Natural killer cell treated with Interleukin-12 subunit alpha and Interleukin-12 subunit beta and Interleukin-15 and Interleukin-18, amount 100 ng/mL, for 72 hours (primary cell): ENCODE measurements at regions not wholly inside any gene's neighbourhood (a gene's known extent, or its start where the extent isn't known, plus 50 kb on each side); places are given as distances from the start of the nearest gene placed in this dataset.
"Not testable (repeated sequence)": the region's sequence is repeated elsewhere in the genome, so short reads cannot be mapped to it uniquely, and the experiment has no call there.

Experiments
- ATAC-seq, 2 donors: fragments of 150-1000 bp; cut with Tn5 transposase in 1 of 2; sonication (Bioruptor Pico), chemical (Tn5 transposase) in 1 of 2; 2 replicates each; pipeline ENCODE4 v1.10.0; 2021
- DNase-seq: peaks from one replicate; pipeline ENCODE4 v3.0.0; 2022; ENCODE audit warnings: low spot score
- H3K27ac Mint-ChIP-seq, 2 donors: 1 replicate in 1 of 2; 2 replicates in 1 of 2; pipeline ENCODE4 v1.8.0; 2022; ENCODE audit warnings: mixed read lengths in 2 of 2, mild to moderate bottlenecking in 1 of 2, moderate library complexity in 1 of 2
- H3K27me3 Mint-ChIP-seq, 2 donors: 1 replicate in 1 of 2; 2 replicates in 1 of 2; pipeline ENCODE4 v1.8.0; 2022; ENCODE audit warnings: mixed read lengths in 2 of 2
- H3K36me3 Mint-ChIP-seq: one replicate; pipeline ENCODE4 v1.8.0; 2022; ENCODE audit warnings: mixed read lengths
- H3K4me1 Mint-ChIP-seq, 2 donors: 1 replicate in 1 of 2; 2 replicates in 1 of 2; pipeline ENCODE4 v1.8.0; 2022; ENCODE audit warnings: low read depth in 2 of 2, mixed read lengths in 2 of 2, mild to moderate bottlenecking in 1 of 2
- H3K4me3 Mint-ChIP-seq: one replicate; pipeline ENCODE4 v1.8.0; 2022; ENCODE audit warnings: mixed read lengths
- H3K9me3 Mint-ChIP-seq: 2 replicates; pipeline ENCODE4 v1.8.0; 2022; ENCODE audit warnings: mixed read lengths

GRCh38 chr4:27928761-27929540 lies 1068.3 kb downstream of the STIM2 start:
- Mint-ChIP-seq H3K9me3 (peaks cover 12% of the 10 kb centered on the region), H3K36me3 (peaks cover 4% of the 10 kb centered on the region), H3K27me3 (no peaks in the 10 kb centered on the region), H3K27ac (no peak overlapping the region), H3K4me1 (no peaks in the 10 kb centered on the region), H3K4me3 (no peak overlapping the region)
- ATAC-seq (no peak), DNase-seq (no peak)

- Mint-ChIP-seq H3K27me3 (no peaks in the 10 kb centered on the region), H3K27ac (no peak overlapping the region), H3K9me3 (peaks cover 12% of the 10 kb centered on the region), H3K4me1 (no peaks in the 10 kb centered on the region), H3K36me3 (peaks cover 4% of the 10 kb centered on the region), H3K4me3 (no peak overlapping the region)
- DNase-seq (no peak), ATAC-seq (no peak)
Measured at GRCh38 chr4:27930291-27930690, 1069.7 kb downstream of the STIM2 start.

- H3K9me3 Mint-ChIP-seq: peaks cover 12% of the 10 kb centered on the region
- no peak for ATAC-seq
- no peaks in the 10 kb centered on the region for H3K27me3 Mint-ChIP-seq
- H3K4me3 Mint-ChIP-seq: no peak overlapping the region
- H3K36me3 Mint-ChIP-seq: peaks cover 4% of the 10 kb centered on the region
- no peak for DNase-seq
- H3K27ac Mint-ChIP-seq: no peak overlapping the region
- H3K4me1 Mint-ChIP-seq: no peaks in the 10 kb centered on the region
Measured at GRCh38 chr4:27930976-27931375, 1070.3 kb downstream of the STIM2 start.

- DNase-seq: no peak
- ATAC-seq: no peak
- Mint-ChIP-seq H3K27ac (no peak overlapping the region), H3K27me3 (no peaks in the 10 kb centered on the region), H3K9me3 (peaks cover 12% of the 10 kb centered on the region), H3K36me3 (peaks cover 4% of the 10 kb centered on the region), H3K4me3 (no peak overlapping the region), H3K4me1 (no peaks in the 10 kb centered on the region)
Measured at GRCh38 chr4:27931584-27931983, 1070.9 kb downstream of the STIM2 start.

- Mint-ChIP-seq H3K4me3 (no peak overlapping the region), H3K36me3 (peaks cover 2% of the 10 kb centered on the region)
Measured at GRCh38 chr4:27934871-27935270, 1074.2 kb downstream of the STIM2 start.

GRCh38 chr4:27946799-27947198 lies 1086.2 kb downstream of the STIM2 start:
- Mint-ChIP-seq H3K36me3 (no peaks in the 10 kb centered on the region), H3K4me3 (no peak overlapping the region), H3K9me3 (peaks cover 16% of the 10 kb centered on the region), H3K27me3 (no peaks in the 10 kb centered on the region), H3K4me1 (no peaks in the 10 kb centered on the region), H3K27ac (no peak overlapping the region)
- DNase-seq (no peak), ATAC-seq (no peak)

More at GRCh38 chr4:27934871-27935270, 1074.2 kb downstream of the STIM2 start:
- H3K9me3 Mint-ChIP-seq: peaks cover 9% of the 10 kb centered on the region
- ATAC-seq: no peak
- no peaks in the 10 kb centered on the region for H3K4me1 Mint-ChIP-seq
- no peaks in the 10 kb centered on the region for H3K27me3 Mint-ChIP-seq
- DNase-seq: no peak
- H3K27ac Mint-ChIP-seq: no peak overlapping the region

GRCh38 chr4:27947302-27947701 lies 1086.7 kb downstream of the STIM2 start:
- DNase-seq: no peak
- Mint-ChIP-seq H3K4me1 (no peaks in the 10 kb centered on the region), H3K27ac (no peak overlapping the region), H3K9me3 (peaks cover 16% of the 10 kb centered on the region), H3K27me3 (no peaks in the 10 kb centered on the region), H3K4me3 (no peak overlapping the region), H3K36me3 (no peaks in the 10 kb centered on the region)
- no peak for ATAC-seq

- ATAC-seq: no peak
- no peaks in the 10 kb centered on the region for H3K27me3 Mint-ChIP-seq
- DNase-seq: no peak
- no peak overlapping the region for H3K4me3 Mint-ChIP-seq
- no peaks in the 10 kb centered on the region for H3K36me3 Mint-ChIP-seq
- H3K9me3 Mint-ChIP-seq: peaks cover 16% of the 10 kb centered on the region
- H3K27ac Mint-ChIP-seq: no peak overlapping the region
- H3K4me1 Mint-ChIP-seq: no peaks in the 10 kb centered on the region
Measured at GRCh38 chr4:27964095-27964494, 1103.5 kb downstream of the STIM2 start.

GRCh38 chr4:27966664-27967063 lies 1106.0 kb downstream of the STIM2 start:
- H3K27me3 Mint-ChIP-seq: no peaks in the 10 kb centered on the region
- H3K4me1 Mint-ChIP-seq: no peaks in the 10 kb centered on the region
- peaks cover 6% of the 10 kb centered on the region for H3K36me3 Mint-ChIP-seq
- H3K9me3 Mint-ChIP-seq: peaks cover 25% of the 10 kb centered on the region
- ATAC-seq (no peak), DNase-seq (no peak)
- no peak overlapping the region for H3K27ac Mint-ChIP-seq
- no peak overlapping the region for H3K4me3 Mint-ChIP-seq

- no peaks in the 10 kb centered on the region for H3K4me1 Mint-ChIP-seq
- DNase-seq (no peak), ATAC-seq (no peak)
- H3K9me3 Mint-ChIP-seq: peaks cover 40% of the 10 kb centered on the region
- no peak overlapping the region for H3K4me3 Mint-ChIP-seq
- no peaks in the 10 kb centered on the region for H3K27me3 Mint-ChIP-seq
- peaks cover 22% of the 10 kb centered on the region for H3K36me3 Mint-ChIP-seq
- H3K27ac Mint-ChIP-seq: no peak overlapping the region
Measured at GRCh38 chr4:27973056-27973455, 1112.4 kb downstream of the STIM2 start.

- Mint-ChIP-seq H3K4me3 (no peak overlapping the region), H3K9me3 (peaks cover 40% of the 10 kb centered on the region), H3K27me3 (no peaks in the 10 kb centered on the region), H3K27ac (no peak overlapping the region), H3K4me1 (no peaks in the 10 kb centered on the region), H3K36me3 (peaks cover 22% of the 10 kb centered on the region)
- no peak for ATAC-seq
- DNase-seq: no peak
Measured at GRCh38 chr4:27973700-27974099, 1113.1 kb downstream of the STIM2 start.

GRCh38 chr4:27974339-27974738 lies 1113.7 kb downstream of the STIM2 start:
- no peak for ATAC-seq
- no peaks in the 10 kb centered on the region for H3K27me3 Mint-ChIP-seq
- no peak overlapping the region for H3K27ac Mint-ChIP-seq

GRCh38 chr4:27974881-27975280 lies 1114.2 kb downstream of the STIM2 start:
- peaks cover 44% of the 10 kb centered on the region for H3K9me3 Mint-ChIP-seq
- H3K4me1 Mint-ChIP-seq, DNase-seq, ATAC-seq, H3K27me3 Mint-ChIP-seq, H3K4me3 Mint-ChIP-seq, H3K27ac Mint-ChIP-seq: not testable (repeated sequence)
- peaks cover 31% of the 10 kb centered on the region for H3K36me3 Mint-ChIP-seq

More at GRCh38 chr4:27974339-27974738, 1113.7 kb downstream of the STIM2 start:
- Mint-ChIP-seq H3K9me3 (peaks cover 41% of the 10 kb centered on the region), H3K4me1 (no peaks in the 10 kb centered on the region), H3K36me3 (peaks cover 28% of the 10 kb centered on the region), H3K4me3 (no peak overlapping the region)
- no peak for DNase-seq

GRCh38 chr4:27978427-27979109 lies 1117.9 kb downstream of the STIM2 start:
- peaks cover 25% of the 10 kb centered on the region for H3K36me3 Mint-ChIP-seq
- H3K9me3 Mint-ChIP-seq: peaks cover 46% of the 10 kb centered on the region
- ATAC-seq, H3K4me3 Mint-ChIP-seq, H3K4me1 Mint-ChIP-seq, H3K27me3 Mint-ChIP-seq, DNase-seq, H3K27ac Mint-ChIP-seq: not testable (repeated sequence)
